MCF 10A (cell line): ENCODE measurements at regions not wholly inside any gene's neighbourhood (a gene's known extent, or its start where the extent isn't known, plus 50 kb on each side); places are given as distances from the start of the nearest gene placed in this dataset.

Experiments
- BruUV-seq: library from RNA; stranded (reverse); fragments of 400-500 nt; replicated peaks from 2 replicates; lab custom pipeline; 2021; lab: Mats Ljungman, UMichigan
- CTCF ChIA-PET: fragments of 300-600 bp; sonication (Branson Sonifier 250); formaldehyde crosslinking; extraction: SDS; loops from one replicate; lab custom pipeline; 2021; ENCODE audit warnings: antibody characterized with exemption, inconsistent platforms; lab: Yijun Ruan, JAX
- POLR2A ChIA-PET: fragments of 300-600, 350-650 bp; sonication (Branson Sonifier 250); formaldehyde crosslinking; extraction: SDS; loops from one replicate; lab custom pipeline; 2020; ENCODE audit warnings: antibody characterized with exemption, inconsistent platforms; lab: Yijun Ruan, JAX
- DNase-seq: peaks from one replicate; pipeline ENCODE4 v3.0.0-alpha.2; 2018; ENCODE audit not compliant: unreplicated experiment
- H3K27ac Mint-ChIP-seq: one replicate; pipeline ENCODE4 v1.8.0; 2022; ENCODE audit warnings: mild to moderate bottlenecking, low read depth, mixed read lengths; ENCODE audit not compliant: unreplicated experiment
- H3K27me3 Mint-ChIP-seq: one replicate; pipeline ENCODE4 v1.8.0; 2022; ENCODE audit warnings: mixed read lengths; ENCODE audit not compliant: insufficient read depth, unreplicated experiment
- H3K36me3 Mint-ChIP-seq: one replicate; pipeline ENCODE4 v1.8.0; 2022; ENCODE audit warnings: mild to moderate bottlenecking, moderate library complexity, mixed read lengths; ENCODE audit not compliant: insufficient read depth, unreplicated experiment
- H3K4me1 Mint-ChIP-seq: one replicate; pipeline ENCODE4 v1.8.0; 2022; ENCODE audit warnings: mixed read lengths; ENCODE audit not compliant: insufficient read depth, unreplicated experiment
- H3K4me3 Mint-ChIP-seq: one replicate; pipeline ENCODE4 v1.8.0; 2022; ENCODE audit warnings: mild to moderate bottlenecking, moderate library complexity, mixed read lengths; ENCODE audit not compliant: unreplicated experiment
- H3K9me3 Mint-ChIP-seq: one replicate; pipeline ENCODE4 v1.8.0; 2022; ENCODE audit warnings: mixed read lengths; ENCODE audit not compliant: unreplicated experiment
- intact Hi-C: fragments of 100-400 bp; cut with micrococcal nuclease; formaldehyde crosslinking; loops from 2 replicates; pipeline ENCODE4 v1.14.1; 2022
- TF ChIP-seq, protein P1 (sequence below): fragments of 200-600 bp; IDR thresholded peaks from one replicate; pipeline ENCODE4 v1.8.0; 2022; ENCODE audit warnings: antibody characterized with exemption, mild to moderate bottlenecking; ENCODE audit not compliant: unreplicated experiment

DNA sequence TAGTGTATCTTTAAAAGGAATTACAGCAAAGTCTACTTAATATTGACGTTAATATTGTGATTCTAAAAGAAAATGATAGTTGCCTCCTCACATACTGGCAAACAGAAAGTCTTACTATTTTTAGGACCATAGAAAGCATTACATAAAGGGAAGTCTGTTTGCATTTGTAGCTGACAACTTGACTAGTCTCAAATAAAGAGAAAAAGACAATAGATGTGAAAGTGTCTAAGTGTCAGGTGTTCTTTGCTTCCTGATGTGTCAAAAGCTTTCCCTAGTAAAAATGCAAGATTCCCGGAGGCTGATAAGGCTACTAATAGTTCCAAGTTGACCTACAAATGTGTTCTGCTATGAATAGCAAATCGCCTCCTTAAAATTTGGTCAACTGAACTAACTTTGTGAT is 259.7 kb downstream of the CDH10 start:
- BruUV-seq = no TSS peak
- CTCF ChIA-PET = interaction anchor here (0.6 kb wide), 1 partner anchor 1498 kb away, joined by 3 read pairs; no protein-coding TSS in a partner anchor
- Mint-ChIP-seq H3K27me3 (no peaks in the 10 kb centered on the region), H3K4me1 (no peaks in the 10 kb centered on the region), H3K36me3 (no peaks in the 10 kb centered on the region), H3K4me3 (no peak overlapping the region), H3K27ac (no peak overlapping the region), H3K9me3 (peaks cover 9% of the 10 kb centered on the region)
- POLR2A ChIA-PET = interaction anchor here (0.6 kb wide), 1 partner anchor 14 kb away, joined by 3 read pairs; no protein-coding TSS in a partner anchor
- no peak for DNase-seq
- intact Hi-C loops = no loop called here
- TF ChIP-seq, protein P1, sequence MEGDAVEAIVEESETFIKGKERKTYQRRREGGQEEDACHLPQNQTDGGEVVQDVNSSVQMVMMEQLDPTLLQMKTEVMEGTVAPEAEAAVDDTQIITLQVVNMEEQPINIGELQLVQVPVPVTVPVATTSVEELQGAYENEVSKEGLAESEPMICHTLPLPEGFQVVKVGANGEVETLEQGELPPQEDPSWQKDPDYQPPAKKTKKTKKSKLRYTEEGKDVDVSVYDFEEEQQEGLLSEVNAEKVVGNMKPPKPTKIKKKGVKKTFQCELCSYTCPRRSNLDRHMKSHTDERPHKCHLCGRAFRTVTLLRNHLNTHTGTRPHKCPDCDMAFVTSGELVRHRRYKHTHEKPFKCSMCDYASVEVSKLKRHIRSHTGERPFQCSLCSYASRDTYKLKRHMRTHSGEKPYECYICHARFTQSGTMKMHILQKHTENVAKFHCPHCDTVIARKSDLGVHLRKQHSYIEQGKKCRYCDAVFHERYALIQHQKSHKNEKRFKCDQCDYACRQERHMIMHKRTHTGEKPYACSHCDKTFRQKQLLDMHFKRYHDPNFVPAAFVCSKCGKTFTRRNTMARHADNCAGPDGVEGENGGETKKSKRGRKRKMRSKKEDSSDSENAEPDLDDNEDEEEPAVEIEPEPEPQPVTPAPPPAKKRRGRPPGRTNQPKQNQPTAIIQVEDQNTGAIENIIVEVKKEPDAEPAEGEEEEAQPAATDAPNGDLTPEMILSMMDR = no peak

DNA sequence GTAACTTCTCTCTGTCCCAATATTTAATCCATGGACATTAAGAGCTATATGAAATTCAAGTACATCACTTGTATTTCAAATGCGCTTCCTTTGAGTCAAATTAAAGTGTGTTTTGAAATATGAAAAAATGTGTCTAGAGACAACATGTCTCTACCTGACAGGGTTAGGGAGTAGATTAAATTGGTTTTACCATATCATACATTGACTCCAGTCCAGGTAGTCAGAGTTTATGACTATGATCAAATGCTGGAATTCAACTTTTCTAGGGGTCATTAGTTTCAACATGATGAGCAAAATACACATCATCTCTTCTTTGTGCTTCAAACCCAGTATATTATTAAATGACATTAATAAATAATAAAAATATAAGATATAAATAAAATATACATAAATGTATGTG is 259.2 kb downstream of the CDH10 start:
- Mint-ChIP-seq H3K36me3 (no peaks in the 10 kb centered on the region), H3K27me3 (no peaks in the 10 kb centered on the region), H3K4me1 (no peaks in the 10 kb centered on the region), H3K27ac (no peak overlapping the region), H3K4me3 (no peak overlapping the region), H3K9me3 (peaks cover 9% of the 10 kb centered on the region)
- TF ChIP-seq, protein P1 = no peak
- intact Hi-C loops = no loop called here
- DNase-seq = no peak
- no TSS peak for BruUV-seq
- ChIA-PET CTCF (no interaction called here), POLR2A (interaction anchor here (0.6 kb wide), 1 partner anchor 13 kb away, joined by 3 read pairs; no protein-coding TSS in a partner anchor)

DNA sequence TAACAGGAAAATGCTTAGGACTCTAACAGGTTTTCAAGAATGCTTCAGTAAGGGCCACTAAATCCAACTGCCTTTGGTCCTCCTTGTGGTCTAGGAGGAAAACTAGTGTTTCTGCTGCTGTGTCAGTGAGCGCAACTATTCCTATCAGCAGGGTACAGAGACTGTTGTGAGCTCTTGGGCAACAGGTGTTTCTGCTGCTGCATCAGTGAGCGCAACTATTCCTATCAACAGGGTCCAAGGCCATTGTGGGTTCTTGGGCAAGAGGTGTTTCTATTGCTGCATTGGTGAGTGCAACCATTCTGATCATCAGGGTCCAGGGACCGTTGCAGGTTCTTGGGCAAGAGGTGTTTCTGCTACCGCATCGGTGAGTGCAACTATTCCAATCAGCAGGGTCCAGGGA is 256.3 kb downstream of the CDH10 start:
- Mint-ChIP-seq H3K4me1 (no peaks in the 10 kb centered on the region), H3K4me3 (no peak overlapping the region), H3K27me3 (no peaks in the 10 kb centered on the region), H3K27ac (no peak overlapping the region), H3K9me3 (peaks cover 9% of the 10 kb centered on the region), H3K36me3 (no peaks in the 10 kb centered on the region)
- ChIA-PET POLR2A (no interaction called here), CTCF (interaction anchor here (0.8 kb wide), 1 partner anchor 63 kb away, joined by 5 read pairs; no protein-coding TSS in a partner anchor)
- BruUV-seq = no TSS peak
- TF ChIP-seq, protein P1 = no peak
- no peak for DNase-seq
- intact Hi-C loops = no loop called here

DNA sequence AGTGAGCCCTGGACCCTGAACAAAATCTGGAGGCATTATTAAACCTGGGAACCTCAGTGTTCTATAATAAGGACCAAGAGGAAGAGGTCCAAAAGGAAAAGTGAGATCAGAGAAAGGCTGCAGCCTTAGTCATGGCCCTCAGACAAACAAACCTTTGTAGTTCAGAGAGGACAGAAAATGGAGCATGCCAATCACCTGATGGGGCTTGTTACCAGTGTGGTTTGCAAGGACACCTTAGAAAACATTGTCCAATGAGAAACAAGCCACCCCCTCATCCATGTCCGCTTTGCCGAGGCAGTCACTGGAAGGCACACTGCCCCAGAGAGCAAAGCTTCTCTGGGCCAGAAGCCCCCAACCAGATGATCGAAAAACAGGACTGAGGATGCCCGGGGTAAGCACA is 254.8 kb downstream of the CDH10 start:
- TF ChIP-seq, protein P1 = no peak
- Mint-ChIP-seq H3K9me3 (peaks cover 9% of the 10 kb centered on the region), H3K4me1 (no peaks in the 10 kb centered on the region), H3K27ac (no peak overlapping the region), H3K36me3 (no peaks in the 10 kb centered on the region), H3K4me3 (no peak overlapping the region), H3K27me3 (no peaks in the 10 kb centered on the region)
- intact Hi-C loops = no loop called here
- ChIA-PET POLR2A (no interaction called here), CTCF (no interaction called here)
- no TSS peak for BruUV-seq
- DNase-seq = no peak
